ENCODE measurements at regions not wholly inside any gene's neighbourhood (a gene's known extent, or its start where the extent isn't known, plus 50 kb on each side); places are given as distances from the start of the nearest gene placed in this dataset.

- no peaks in the 10 kb centered on the region for H3K36me3 ChIP-seq (replicated peaks in 1 of 2; ENCODE audit: control insufficient read depth in 2 of 2, insufficient read depth in 2 of 2, low read length in 2 of 2)
- H2BK12ac ChIP-seq (ENCODE audit: low read length), result no peak overlapping the region
- no peak overlapping the region for H3K18ac ChIP-seq (ENCODE audit: low read length)
- no peak overlapping the region for H2AK5ac ChIP-seq (ENCODE audit: low read depth, low read length)
- no peak overlapping the region for H3K4ac ChIP-seq (ENCODE audit: low read length)
- H3K27me3 ChIP-seq (ENCODE audit: control insufficient read depth in 3 of 3, insufficient read depth in 3 of 3, low read depth in 1 of 3, low read length in 3 of 3), result no peaks in the 10 kb centered on the region
- WGBS, 2 donors (ENCODE audit: extremely low coverage in 2 of 2, insufficient read length in 2 of 2, insufficient replicate concordance in 1 of 2), result no CpG with 5 or more reads among the region's 3 CpGs
- H4K91ac ChIP-seq (ENCODE audit: low read depth, low read length, poor library complexity), result no peak overlapping the region
- no peak overlapping the region for H4K8ac ChIP-seq (ENCODE audit: low read depth, low read length)
- no peak overlapping the region for H2BK15ac ChIP-seq (ENCODE audit: low read length)
- H2AFZ ChIP-seq (ENCODE audit: low read length), result no peak overlapping the region
- H2BK5ac ChIP-seq (ENCODE audit: low read length), result no peak overlapping the region
- no peak for DNase-seq (ENCODE audit: low spot score)
- H3K9me3 ChIP-seq (replicated peaks in 1 of 2; ENCODE audit: control insufficient read depth in 2 of 2, insufficient read depth in 1 of 2, low read depth in 1 of 2, low read length in 2 of 2), result peaks cover 5% of the 10 kb centered on the region in 2 donors
- no peak overlapping the region for H3K27ac ChIP-seq (replicated peaks; ENCODE audit: low read length)
- H3K4me1 ChIP-seq (ENCODE audit: control insufficient read depth in 2 of 2, insufficient read depth in 1 of 2, low read depth in 1 of 2, low read length in 2 of 2), result no peaks in the 10 kb centered on the region
- H3K14ac ChIP-seq (ENCODE audit: low read length), result no peak overlapping the region
- no peak overlapping the region for H3K9ac ChIP-seq (ENCODE audit: low read depth, low read length, poor library complexity)
- no peaks in the 10 kb centered on the region for H3K79me1 ChIP-seq (ENCODE audit: low read depth, low read length)
- H3K23ac ChIP-seq (ENCODE audit: low read depth, low read length, poor library complexity), result no peak overlapping the region
- H2BK120ac ChIP-seq (ENCODE audit: low read depth, low read length), result no peak overlapping the region
- H3K4me3 ChIP-seq (ENCODE audit: low read length in 2 of 2), result no peak overlapping the region
- no peak overlapping the region for H3K4me2 ChIP-seq (ENCODE audit: insufficient read depth, low read length, poor library complexity, severe bottlenecking)
Measured at GRCh38 chr6:67814262-67814661, 820.8 kb upstream of the ADGRB3 start.

- Histone ChIP-seq H2AFZ (ENCODE audit: low read length) (no peak overlapping the region), H4K91ac (ENCODE audit: low read depth, low read length, poor library complexity) (no peak overlapping the region), H4K8ac (ENCODE audit: low read depth, low read length) (no peak overlapping the region), H3K27ac (replicated peaks; ENCODE audit: low read length) (no peak overlapping the region), H3K18ac (ENCODE audit: low read length) (no peak overlapping the region), H3K4me3 (ENCODE audit: low read length in 2 of 2) (no peak overlapping the region), H3K9me3 (replicated peaks in 1 of 2; ENCODE audit: control insufficient read depth in 2 of 2, insufficient read depth in 1 of 2, low read depth in 1 of 2, low read length in 2 of 2) (peaks cover 5% of the 10 kb centered on the region in 2 donors), H3K23ac (ENCODE audit: low read depth, low read length, poor library complexity) (no peak overlapping the region), H3K4me2 (ENCODE audit: insufficient read depth, low read length, poor library complexity, severe bottlenecking) (no peak overlapping the region), H3K79me1 (ENCODE audit: low read depth, low read length) (no peaks in the 10 kb centered on the region), H2AK5ac (ENCODE audit: low read depth, low read length) (no peak overlapping the region), H3K14ac (ENCODE audit: low read length) (no peak overlapping the region), H2BK120ac (ENCODE audit: low read depth, low read length) (no peak overlapping the region), H3K4me1 (ENCODE audit: control insufficient read depth in 2 of 2, insufficient read depth in 1 of 2, low read depth in 1 of 2, low read length in 2 of 2) (no peaks in the 10 kb centered on the region), H3K9ac (ENCODE audit: low read depth, low read length, poor library complexity) (no peak overlapping the region), H3K4ac (ENCODE audit: low read length) (no peak overlapping the region), H2BK12ac (ENCODE audit: low read length) (no peak overlapping the region), H2BK5ac (ENCODE audit: low read length) (no peak overlapping the region), H2BK15ac (ENCODE audit: low read length) (no peak overlapping the region), H3K36me3 (replicated peaks in 1 of 2; ENCODE audit: control insufficient read depth in 2 of 2, insufficient read depth in 2 of 2, low read length in 2 of 2) (no peaks in the 10 kb centered on the region), H3K27me3 (ENCODE audit: control insufficient read depth in 3 of 3, insufficient read depth in 3 of 3, low read depth in 1 of 3, low read length in 3 of 3) (no peaks in the 10 kb centered on the region)
- no CpG with 5 or more reads among the region's 1 CpG for WGBS, 2 donors (ENCODE audit: extremely low coverage in 2 of 2, insufficient read length in 2 of 2, insufficient replicate concordance in 1 of 2)
- DNase-seq (ENCODE audit: low spot score), result no peak
Measured at GRCh38 chr6:67812693-67813092, 822.4 kb upstream of the ADGRB3 start.

DNA sequence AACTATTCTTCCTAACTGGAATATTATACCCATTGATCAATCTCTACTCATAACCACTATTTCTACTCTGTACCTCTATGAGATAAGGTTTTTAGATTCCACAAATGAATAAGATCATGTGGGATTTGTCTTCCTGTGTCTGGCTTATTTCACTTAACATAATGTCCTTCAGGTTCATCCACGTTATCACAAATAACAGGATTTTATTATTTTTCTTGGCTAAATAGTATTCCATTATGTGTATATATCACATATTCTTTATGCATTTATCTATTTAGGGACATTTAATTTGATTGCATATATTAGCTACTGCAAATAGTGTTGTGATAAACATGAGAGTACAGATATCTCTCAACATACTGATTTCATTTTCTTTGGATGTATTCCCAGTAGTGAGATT lies 823.0 kb upstream of the ADGRB3 start:
- Histone ChIP-seq H3K4me1 (ENCODE audit: control insufficient read depth in 2 of 2, insufficient read depth in 1 of 2, low read depth in 1 of 2, low read length in 2 of 2) (no peaks in the 10 kb centered on the region), H3K27me3 (ENCODE audit: control insufficient read depth in 3 of 3, insufficient read depth in 3 of 3, low read depth in 1 of 3, low read length in 3 of 3) (no peaks in the 10 kb centered on the region), H4K91ac (ENCODE audit: low read depth, low read length, poor library complexity) (no peak overlapping the region), H3K23ac (ENCODE audit: low read depth, low read length, poor library complexity) (no peak overlapping the region), H3K9me3 (replicated peaks in 1 of 2; ENCODE audit: control insufficient read depth in 2 of 2, insufficient read depth in 1 of 2, low read depth in 1 of 2, low read length in 2 of 2) (peaks cover 5% of the 10 kb centered on the region in 2 donors), H3K4me2 (ENCODE audit: insufficient read depth, low read length, poor library complexity, severe bottlenecking) (no peak overlapping the region), H3K4me3 (ENCODE audit: low read length in 2 of 2) (no peak overlapping the region), H4K8ac (ENCODE audit: low read depth, low read length) (no peak overlapping the region), H2BK120ac (ENCODE audit: low read depth, low read length) (no peak overlapping the region), H3K14ac (ENCODE audit: low read length) (no peak overlapping the region), H3K9ac (ENCODE audit: low read depth, low read length, poor library complexity) (no peak overlapping the region), H2BK5ac (ENCODE audit: low read length) (no peak overlapping the region), H2AFZ (ENCODE audit: low read length) (no peak overlapping the region), H2AK5ac (ENCODE audit: low read depth, low read length) (no peak overlapping the region), H3K18ac (ENCODE audit: low read length) (no peak overlapping the region), H2BK12ac (ENCODE audit: low read length) (no peak overlapping the region), H2BK15ac (ENCODE audit: low read length) (no peak overlapping the region), H3K27ac (replicated peaks; ENCODE audit: low read length) (no peak overlapping the region), H3K36me3 (replicated peaks in 1 of 2; ENCODE audit: control insufficient read depth in 2 of 2, insufficient read depth in 2 of 2, low read length in 2 of 2) (no peaks in the 10 kb centered on the region), H3K79me1 (ENCODE audit: low read depth, low read length) (no peaks in the 10 kb centered on the region), H3K4ac (ENCODE audit: low read length) (no peak overlapping the region)
- WGBS, 2 donors (ENCODE audit: extremely low coverage in 2 of 2, insufficient read length in 2 of 2, insufficient replicate concordance in 1 of 2), result no CpG with 5 or more reads among the region's 1 CpG
- DNase-seq (ENCODE audit: low spot score), result no peak

GRCh38 chr6:67811239-67812037 lies 823.6 kb upstream of the ADGRB3 start:
- no peak overlapping the region for H3K4me2 ChIP-seq (ENCODE audit: insufficient read depth, low read length, poor library complexity, severe bottlenecking)
- H2BK5ac ChIP-seq (ENCODE audit: low read length), result no peak overlapping the region
- peaks cover 5% of the 10 kb centered on the region in 2 donors for H3K9me3 ChIP-seq (replicated peaks in 1 of 2; ENCODE audit: control insufficient read depth in 2 of 2, insufficient read depth in 1 of 2, low read depth in 1 of 2, low read length in 2 of 2)
- no peaks in the 10 kb centered on the region for H3K4me1 ChIP-seq (ENCODE audit: control insufficient read depth in 2 of 2, insufficient read depth in 1 of 2, low read depth in 1 of 2, low read length in 2 of 2)
- no peaks in the 10 kb centered on the region for H3K27me3 ChIP-seq (ENCODE audit: control insufficient read depth in 3 of 3, insufficient read depth in 3 of 3, low read depth in 1 of 3, low read length in 3 of 3)
- H2BK120ac ChIP-seq (ENCODE audit: low read depth, low read length), result no peak overlapping the region
- H2BK12ac ChIP-seq (ENCODE audit: low read length), result no peak overlapping the region
- no peak overlapping the region for H3K4ac ChIP-seq (ENCODE audit: low read length)
- H2BK15ac ChIP-seq (ENCODE audit: low read length), result no peak overlapping the region
- no peak overlapping the region for H3K27ac ChIP-seq (replicated peaks; ENCODE audit: low read length)
- H3K23ac ChIP-seq (ENCODE audit: low read depth, low read length, poor library complexity), result no peak overlapping the region
- no peak overlapping the region for H3K18ac ChIP-seq (ENCODE audit: low read length)
- H2AFZ ChIP-seq (ENCODE audit: low read length), result no peak overlapping the region
- H3K36me3 ChIP-seq (replicated peaks in 1 of 2; ENCODE audit: control insufficient read depth in 2 of 2, insufficient read depth in 2 of 2, low read length in 2 of 2), result no peaks in the 10 kb centered on the region
- no peak overlapping the region for H3K9ac ChIP-seq (ENCODE audit: low read depth, low read length, poor library complexity)
- no peak overlapping the region for H3K14ac ChIP-seq (ENCODE audit: low read length)
- H4K8ac ChIP-seq (ENCODE audit: low read depth, low read length), result no peak overlapping the region
- no peaks in the 10 kb centered on the region for H3K79me1 ChIP-seq (ENCODE audit: low read depth, low read length)
- no CpG with 5 or more reads among the region's 3 CpGs for WGBS, 2 donors (ENCODE audit: extremely low coverage in 2 of 2, insufficient read length in 2 of 2, insufficient replicate concordance in 1 of 2)
- no peak for DNase-seq (ENCODE audit: low spot score)
- H2AK5ac ChIP-seq (ENCODE audit: low read depth, low read length), result no peak overlapping the region
- H3K4me3 ChIP-seq (ENCODE audit: low read length in 2 of 2), result no peak overlapping the region
- H4K91ac ChIP-seq (ENCODE audit: low read depth, low read length, poor library complexity), result no peak overlapping the region

Measured in neuronal stem cell (in vitro differentiated cells).